NCI-H446 (cell line): ENCODE measurements at regions not wholly inside any gene's neighbourhood (a gene's known extent, or its start where the extent isn't known, plus 50 kb on each side); places are given as distances from the start of the nearest gene placed in this dataset.

Source experiments
- DNase-seq, 2 experiments: peaks; one replicate each; lab custom pipeline; 2025; lab: John Stamatoyannopoulos, UW

- DNase-seq = no peak
Observed at GRCh38 chr5:1936413-1936812, 53.7 kb upstream of the IRX4 start.

GRCh38 chr5:1934801-1935429 lies 52.2 kb upstream of the IRX4 start:
- DNase-seq = no peak

- no peak for DNase-seq
Observed at GRCh38 chr5:1934056-1934394, 51.3 kb upstream of the IRX4 start.

- DNase-seq = no peak
Observed at GRCh38 chr5:1933364-1934055, 50.8 kb upstream of the IRX4 start.
